GM10266 (cell line): ENCODE measurements at regions not wholly inside any gene's neighbourhood (a gene's known extent, or its start where the extent isn't known, plus 50 kb on each side); places are given as distances from the start of the nearest gene placed in this dataset.

ENCODE experiments used
- DNase-seq: peaks from one replicate; pipeline ENCODE4 v3.0.0; 2012; ENCODE audit errors: extremely low spot score
- CTCF ChIP-seq: IDR thresholded peaks from 2 replicates; pipeline ENCODE4 v1.5.1; 2012; ENCODE audit warnings: mild to moderate bottlenecking, low read depth; ENCODE audit not compliant: control insufficient read depth, insufficient read depth; ENCODE audit errors: missing control alignments

- no peak for DNase-seq
- TF ChIP-seq CTCF: no peak
Observed at GRCh38 chr2:100660851-100661584, 98.2 kb downstream of the PDCL3 start.

- DNase-seq: no peak
- TF ChIP-seq CTCF: no peak
Observed at GRCh38 chr2:100662866-100663265, 100.1 kb downstream of the PDCL3 start.

- TF ChIP-seq CTCF: no peak
Observed at GRCh38 chr2:100664021-100664755, 101.4 kb downstream of the PDCL3 start.

GRCh38 chr2:100664756-100665101, 101.9 kb downstream of the PDCL3 start:
- DNase-seq: no peak
- TF ChIP-seq CTCF: no peak

More at GRCh38 chr2:100664021-100664755, 101.4 kb downstream of the PDCL3 start:
- no peak for DNase-seq

GRCh38 chr2:100666996-100667395, 104.2 kb downstream of the PDCL3 start:
- no peak for DNase-seq
- no peak for TF ChIP-seq CTCF

- no peak for DNase-seq
- TF ChIP-seq CTCF: no peak
Observed at GRCh38 chr2:100667801-100668200, 105.0 kb downstream of the PDCL3 start.

GRCh38 chr2:100670232-100670631, 107.4 kb downstream of the PDCL3 start:
- no peak for TF ChIP-seq CTCF
- no peak for DNase-seq
